HG02852 (cell line): ENCODE measurements at regions not wholly inside any gene's neighbourhood (a gene's known extent, or its start where the extent isn't known, plus 50 kb on each side); places are given as distances from the start of the nearest gene placed in this dataset.
"Not testable (repeated sequence)": the region's sequence is repeated elsewhere in the genome, so short reads cannot be mapped to it uniquely, and the experiment has no call there.

Source experiments
- ATAC-seq: cut with Tn5 transposase; IDR thresholded peaks from one replicate; pipeline ENCODE4 v1.9.1; 2021; ENCODE audit warnings: mild to moderate bottlenecking, moderate library complexity; ENCODE audit not compliant: unreplicated experiment

GRCh38 chr5:105168806-105169205 lies 1606.2 kb upstream of the NUDT12 start:
- no peak for ATAC-seq

DNA sequence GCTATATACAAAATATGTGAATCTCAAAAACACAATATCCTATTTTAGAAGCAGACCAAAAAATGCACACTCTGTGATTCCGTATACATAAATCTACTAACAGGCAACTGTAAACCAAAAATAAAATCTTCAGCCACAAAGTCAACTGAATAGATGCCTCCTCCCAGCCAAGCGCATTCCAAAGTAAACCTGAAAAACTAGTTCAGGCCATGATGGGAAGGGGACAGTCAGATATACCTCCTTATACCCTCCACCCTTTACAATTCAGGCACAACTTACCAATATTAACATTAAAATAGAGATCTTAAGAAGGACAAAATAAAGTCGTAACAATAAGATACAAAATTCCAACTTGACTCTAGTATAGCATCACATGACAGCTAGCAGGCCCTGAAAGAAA lies 1604.5 kb upstream of the NUDT12 start:
- ATAC-seq, result no peak

DNA sequence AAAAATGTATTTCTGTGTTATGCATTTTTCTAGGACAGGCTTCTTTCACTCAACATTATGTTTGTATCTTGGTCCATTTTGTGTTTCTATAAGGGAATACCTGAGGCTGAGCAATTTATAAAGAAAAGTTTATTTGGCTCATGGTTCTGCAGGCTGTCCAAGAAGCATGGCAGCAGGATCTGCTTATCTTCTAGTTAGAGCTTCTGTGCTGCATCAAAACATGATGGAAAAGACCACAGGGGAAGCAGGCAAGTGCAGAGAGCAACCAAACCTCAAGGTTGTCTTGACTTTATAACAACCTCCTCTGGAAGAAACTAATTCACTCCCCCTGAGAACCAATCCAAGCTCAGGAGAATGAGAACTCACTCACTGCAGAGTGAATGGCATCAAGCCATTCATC lies 1601.0 kb upstream of the NUDT12 start:
- no peak for ATAC-seq

- ATAC-seq, result not testable (repeated sequence)
These were observed 1600.0 kb upstream of the NUDT12 start for GRCh38 chr5:105162557-105162956.

- no peak for ATAC-seq
These were observed 1595.9 kb upstream of the NUDT12 start for GRCh38 chr5:105158526-105158925.

DNA sequence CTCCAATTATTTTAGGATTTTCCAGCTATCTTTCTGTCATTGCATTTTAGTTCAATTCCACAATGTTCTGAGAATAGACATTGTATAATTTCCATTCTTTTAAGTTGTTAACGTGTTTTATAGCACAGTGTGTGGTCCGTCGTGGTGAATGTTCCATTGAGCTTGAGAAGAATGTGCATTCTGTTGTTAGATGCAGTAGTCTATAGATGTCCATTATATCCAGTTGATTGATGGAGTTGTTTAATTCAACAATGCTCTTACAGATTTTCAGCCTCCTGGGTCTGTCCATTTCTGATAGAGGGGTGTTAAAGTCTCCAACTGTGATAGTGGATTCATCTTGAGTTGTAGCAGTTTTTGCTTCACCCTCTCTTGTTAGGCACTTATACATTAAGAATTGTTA lies 1587.7 kb upstream of the NUDT12 start:
- ATAC-seq, result no peak

GRCh38 chr5:105146867-105147266 lies 1584.3 kb upstream of the NUDT12 start:
- no peak for ATAC-seq

DNA sequence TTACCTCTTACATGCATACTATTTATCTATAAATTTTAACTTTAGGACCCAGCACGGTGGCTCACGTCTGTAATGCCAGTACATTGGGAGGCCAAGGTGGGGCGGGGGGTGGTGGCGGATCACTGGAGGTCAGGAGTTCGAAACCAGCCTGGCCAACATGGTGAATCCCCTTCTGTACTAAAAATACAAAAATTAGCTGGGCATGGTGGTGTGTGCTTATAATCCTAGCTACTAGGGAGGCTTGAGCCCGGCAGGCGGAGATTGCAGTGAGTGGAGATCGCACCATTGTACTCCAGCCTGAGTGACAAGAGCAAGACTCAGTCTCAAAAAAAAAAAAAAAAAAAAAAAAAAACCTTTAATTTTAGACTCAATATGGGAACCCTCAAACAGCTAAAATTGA lies 1582.6 kb upstream of the NUDT12 start:
- ATAC-seq, result no peak

DNA sequence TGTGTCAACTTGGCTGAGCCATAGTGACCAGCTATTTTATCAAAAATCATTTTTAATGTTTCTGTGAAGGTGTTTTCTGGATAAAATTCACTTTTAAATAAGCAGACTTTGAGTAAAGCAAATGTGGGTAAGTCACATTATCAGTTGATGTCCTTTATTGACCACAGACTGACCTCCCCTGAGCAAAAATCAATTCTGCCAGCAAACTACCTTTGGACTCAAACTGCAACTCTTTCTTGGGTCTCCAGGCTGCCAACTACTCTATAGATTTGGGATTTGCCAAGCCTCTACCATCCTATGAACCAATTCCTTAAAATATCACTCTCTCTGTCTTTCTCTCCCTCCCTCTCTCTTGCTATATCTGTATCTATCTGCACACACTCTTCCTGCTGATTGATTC lies 1571.7 kb upstream of the NUDT12 start:
- ATAC-seq, result no peak

- no peak for ATAC-seq
These were observed 1570.5 kb upstream of the NUDT12 start for GRCh38 chr5:105133087-105133486.

- ATAC-seq, result no peak
These were observed 1570.0 kb upstream of the NUDT12 start for GRCh38 chr5:105132581-105132980.

DNA sequence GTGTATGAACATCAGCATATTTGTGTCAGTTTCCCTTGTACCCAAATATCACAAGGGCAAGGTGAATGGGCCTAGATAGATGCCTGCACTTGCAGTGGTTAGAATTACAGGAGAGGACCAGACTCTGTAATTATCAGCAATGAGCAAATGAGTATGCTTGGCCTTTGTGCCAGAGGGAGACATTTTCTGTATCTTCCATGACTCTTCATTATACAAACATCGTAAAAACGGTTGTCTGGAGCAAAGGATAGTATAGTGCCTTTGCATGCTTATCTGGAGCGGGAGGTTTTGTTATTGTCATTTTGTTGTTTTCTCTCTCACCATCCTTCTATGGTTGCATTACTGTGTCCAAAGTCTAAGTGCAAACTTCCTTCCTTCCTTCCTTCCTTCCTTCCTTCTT lies 1568.5 kb upstream of the NUDT12 start:
- no peak for ATAC-seq

DNA sequence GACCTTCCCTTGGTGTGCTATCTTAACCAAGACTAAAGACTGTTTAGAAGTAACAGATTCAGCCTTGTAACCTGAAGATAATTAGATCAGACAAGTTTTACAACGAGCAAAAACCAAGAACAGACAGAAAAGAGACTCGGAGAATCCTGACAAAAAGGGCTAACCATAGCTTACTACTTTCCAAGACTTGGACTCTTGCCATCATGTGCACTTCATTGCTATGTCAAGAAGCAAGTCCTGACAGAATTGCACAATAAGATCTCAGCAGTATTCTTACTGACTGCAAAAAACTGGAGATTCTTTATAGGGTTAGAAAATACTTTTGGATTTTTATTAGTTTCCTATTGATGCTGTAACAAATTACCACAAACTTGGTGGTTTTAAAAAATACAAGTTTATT lies 1539.0 kb upstream of the NUDT12 start:
- no peak for ATAC-seq

DNA sequence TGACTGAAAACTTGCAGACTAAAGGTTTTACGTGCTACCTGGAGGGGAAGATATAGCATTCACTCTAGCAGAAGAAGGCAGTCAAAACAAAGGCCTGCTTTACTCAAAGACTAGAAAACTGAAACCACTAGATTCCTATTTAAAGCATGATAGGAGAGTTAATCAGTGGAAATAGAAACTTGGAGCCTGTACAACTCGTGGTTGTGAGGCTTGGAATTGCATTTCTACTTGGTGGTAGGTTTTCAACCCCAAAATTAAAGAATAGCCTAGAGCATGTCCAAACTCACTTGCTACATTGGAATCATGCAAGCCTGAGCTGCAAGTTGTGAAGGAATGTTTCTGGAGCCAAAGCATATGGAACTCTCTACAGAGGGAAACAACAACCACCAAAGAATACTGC lies 1526.4 kb upstream of the NUDT12 start:
- no peak for ATAC-seq

DNA sequence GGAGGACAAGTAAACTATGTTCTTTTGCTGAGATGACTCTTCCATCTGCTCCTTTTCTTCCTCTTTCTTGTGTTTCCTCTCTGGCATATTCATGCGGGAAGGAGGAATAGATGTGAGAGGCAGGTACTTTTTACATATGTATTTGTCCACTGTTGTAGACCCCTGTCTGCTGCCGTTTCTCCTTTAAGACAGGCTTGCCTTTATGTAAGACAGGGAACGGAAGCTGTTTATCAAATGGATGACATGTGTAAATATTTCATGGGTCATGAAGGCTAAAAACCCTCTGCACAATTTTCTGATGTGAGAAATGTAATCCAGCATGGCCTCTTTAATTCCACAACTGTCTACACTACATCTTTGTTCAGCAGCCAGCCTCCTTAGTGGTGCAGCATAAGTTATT lies 1525.5 kb upstream of the NUDT12 start:
- ATAC-seq, result no peak

GRCh38 chr5:105057893-105058292 lies 1495.3 kb upstream of the NUDT12 start:
- ATAC-seq, result no peak

GRCh38 chr5:105057001-105057436 lies 1494.4 kb upstream of the NUDT12 start:
- ATAC-seq, result no peak

DNA sequence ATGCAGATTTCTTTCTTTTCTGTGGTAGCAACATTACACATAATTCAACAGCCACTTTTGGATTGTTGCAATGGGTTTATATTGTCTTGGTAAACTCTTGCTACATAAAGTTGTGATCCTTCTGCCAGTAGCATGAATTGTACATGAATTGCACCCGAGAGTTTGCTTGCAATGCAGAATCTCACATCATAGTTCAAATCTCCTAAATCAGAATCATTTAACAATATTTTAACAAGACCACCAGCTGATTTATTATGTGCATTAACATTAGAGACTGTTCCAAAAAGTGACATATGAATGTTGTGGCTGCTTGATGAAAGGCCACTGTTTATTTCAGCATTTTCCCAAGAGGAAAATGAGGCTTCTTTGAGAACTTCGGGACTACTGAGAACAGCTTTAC lies 1491.8 kb upstream of the NUDT12 start:
- ATAC-seq, result no peak

DNA sequence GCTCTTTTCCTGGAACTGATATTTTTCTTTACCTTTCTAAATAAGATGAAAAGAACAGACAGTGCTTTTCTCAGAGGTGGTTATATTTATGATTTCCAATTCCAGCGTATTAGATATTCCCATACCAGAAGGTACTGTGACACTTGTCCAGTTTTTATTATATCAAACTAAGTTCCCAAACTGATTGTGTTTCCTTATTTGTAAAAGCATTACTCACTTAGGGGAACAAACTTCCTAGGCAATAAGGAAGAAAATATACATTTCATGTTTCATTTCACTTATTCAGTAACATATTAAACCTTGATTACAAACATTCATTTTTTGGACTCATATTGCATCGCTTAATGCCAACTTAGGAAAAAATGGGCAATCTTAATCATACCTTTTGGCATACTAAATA lies 1480.0 kb upstream of the NUDT12 start:
- no peak for ATAC-seq

- ATAC-seq, result not testable (repeated sequence)
These were observed 1474.2 kb upstream of the NUDT12 start for GRCh38 chr5:105036814-105037213.

DNA sequence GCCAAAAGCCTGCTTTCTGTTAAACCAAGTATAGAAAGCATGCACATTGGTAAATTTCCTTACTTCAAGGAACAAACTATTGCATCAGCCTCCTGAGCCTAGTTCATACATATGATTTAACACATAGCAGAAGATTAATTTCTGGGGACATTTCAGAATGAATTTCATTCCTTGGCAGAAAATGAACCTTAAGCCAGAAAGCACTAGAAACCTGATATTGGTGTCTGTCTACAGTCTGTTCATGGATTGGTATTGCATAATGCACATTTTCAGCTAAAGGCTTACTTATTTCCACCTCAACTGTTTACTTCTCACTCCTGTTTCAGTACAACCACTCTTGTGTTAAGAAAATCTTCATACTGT lies 1471.8 kb upstream of the NUDT12 start:
- no peak for ATAC-seq

DNA sequence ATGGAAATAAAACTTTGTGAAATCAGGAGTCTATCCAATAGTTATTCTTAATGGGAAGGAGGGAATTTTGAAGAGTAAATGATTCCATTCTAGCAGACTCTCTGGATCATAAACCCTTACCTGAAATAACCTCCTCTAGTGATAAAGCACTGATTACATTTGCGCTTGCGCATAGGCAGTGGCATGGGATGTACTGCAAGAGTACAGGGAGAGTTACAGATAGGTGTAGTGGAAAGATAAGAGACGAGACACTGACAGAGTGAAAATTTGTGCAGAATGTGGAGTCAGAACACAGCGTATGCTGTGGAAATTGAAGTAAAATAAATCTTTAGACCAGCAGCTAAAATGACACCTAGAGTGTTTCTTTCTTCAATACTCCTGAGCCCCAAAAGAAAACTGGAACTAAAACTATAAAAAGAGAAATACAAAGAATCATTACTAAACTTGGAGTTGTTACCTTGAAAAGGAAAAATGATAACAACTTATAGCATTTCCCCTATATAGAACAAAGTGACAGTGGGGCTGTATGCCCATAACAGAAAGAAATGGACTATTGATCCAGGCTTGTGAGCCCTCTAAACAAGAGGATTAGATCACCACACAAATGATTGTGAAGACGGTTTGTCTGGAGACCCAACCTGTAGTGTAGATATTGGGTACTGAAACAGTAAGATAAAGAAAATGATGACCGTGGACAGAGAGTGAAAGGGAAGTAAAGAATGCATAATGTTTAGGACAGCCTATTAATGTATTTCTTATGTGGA lies 1471.2 kb upstream of the NUDT12 start:
- no peak for ATAC-seq

DNA sequence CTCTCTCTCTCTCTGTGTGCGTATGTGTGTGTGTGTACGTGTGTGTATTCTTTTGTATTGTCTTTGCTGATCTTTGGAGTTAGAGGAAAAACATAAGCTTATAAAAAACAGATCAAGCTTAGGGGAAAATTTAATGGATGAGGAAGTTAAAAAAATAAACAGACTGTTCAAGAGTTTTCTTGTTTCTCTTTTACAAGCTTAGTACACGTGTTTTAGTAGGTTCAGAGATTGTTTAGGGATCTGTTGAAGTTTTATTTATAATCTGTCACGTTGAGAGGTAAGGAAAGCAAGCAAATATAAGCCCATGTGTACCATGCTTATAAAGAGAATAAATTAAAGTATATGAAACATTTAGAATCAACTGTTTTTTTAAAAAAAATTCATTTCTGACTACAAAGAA lies 1470.3 kb upstream of the NUDT12 start:
- no peak for ATAC-seq
